HepG2 (cell line): ENCODE measurements at regions not wholly inside any gene's neighbourhood (a gene's known extent, or its start where the extent isn't known, plus 50 kb on each side); places are given as distances from the start of the nearest gene placed in this dataset.

Experiments
- ATAC-seq: fragments of 200-7000 bp; cut with Tn5 transposase; 3 replicates; pipeline ENCODE4 v1.9.1; 2020; ENCODE audit warnings: mild to moderate bottlenecking, moderate library complexity
- BruUV-seq: library from RNA; stranded (reverse); fragments of 400-500 nt; replicated peaks from 2 replicates; lab custom pipeline; 2021; lab: Mats Ljungman, UMichigan
- CTCF ChIA-PET: fragments of 300-600 bp; formaldehyde crosslinking; extraction: SDS; loops from one replicate; lab custom pipeline; 2021; ENCODE audit warnings: low total read pairs, inconsistent platforms, low intra/inter-chr PET ratio; lab: Yijun Ruan, JAX
- POLR2A ChIA-PET: fragments of 350-600 bp; sonication (Branson Sonifier 250); formaldehyde crosslinking; loops from one replicate; lab custom pipeline; 2020; ENCODE audit warnings: antibody characterized with exemption, inconsistent platforms; lab: Yijun Ruan, JAX
- DNase-seq: peaks from one replicate; pipeline ENCODE4 v3.0.0-alpha.2; 2015; ENCODE audit warnings: low spot score
- FAIRE-seq: peaks from 3 replicates; lab custom pipeline; 2011; peaks lifted over from hg19 to GRCh38; lab: Jason Lieb, UNC
- H2AFZ ChIP-seq: one replicate; pipeline ENCODE4 v1.6.1; 2011; ENCODE audit warnings: low read length, inconsistent platforms
- H3K27ac ChIP-seq: fragments of 300-600 bp; 3 replicates; pipeline ENCODE4 v1.8.0; 2011; ENCODE audit warnings: mixed run types, mild to moderate bottlenecking, mixed read lengths, low read length, inconsistent platforms; ENCODE audit not compliant: insufficient read depth; ENCODE audit errors: extremely low read length
- H3K27me3 ChIP-seq, 2 experiments: fragments of 200-600 bp in 1 of 2; 2 replicates in 1 of 2; 3 replicates in 1 of 2; pipeline versions ENCODE4 v1.6.0 to v1.8.0; 2011; ENCODE audit warnings: low read length in 2 of 2, mild to moderate bottlenecking in 2 of 2, moderate library complexity in 2 of 2, inconsistent platforms in 1 of 2; ENCODE audit not compliant: insufficient read depth in 2 of 2, control insufficient read depth in 1 of 2
- H3K36me3 ChIP-seq, 2 experiments: fragments of 200-600 bp in 1 of 2; replicated peaks in 1 of 2; 2 replicates in 1 of 2; 3 replicates in 1 of 2; pipeline versions ENCODE4 v1.5.1 to v1.8.0; 2011; ENCODE audit warnings: low read length in 2 of 2, inconsistent platforms in 1 of 2; ENCODE audit not compliant: insufficient read depth in 2 of 2, control insufficient read depth in 1 of 2
- H3K4me1 ChIP-seq: 2 replicates; pipeline ENCODE4 v1.5.1; 2012; ENCODE audit warnings: low read length, inconsistent platforms; ENCODE audit not compliant: insufficient read depth
- H3K4me2 ChIP-seq: 2 replicates; pipeline ENCODE4 v1.6.0; 2011; ENCODE audit warnings: low read depth, low read length, inconsistent platforms
- H3K4me3 ChIP-seq, 3 experiments: fragments of 200-600 bp in 1 of 3; sonication (generic), shearing (Covaris generic) in 1 of 3; replicated peaks in 1 of 3; 2 replicates each; pipeline ENCODE4 v1.5.1; 2011 to 2016; ENCODE audit warnings: low read length in 3 of 3, inconsistent platforms in 2 of 3, low read depth in 2 of 3, mild to moderate bottlenecking in 2 of 3, control low read depth in 1 of 3, mixed read lengths in 1 of 3; ENCODE audit not compliant: insufficient read depth in 1 of 3
- H3K79me2 ChIP-seq: one replicate; pipeline ENCODE4 v1.6.1; 2011; ENCODE audit warnings: low read length, inconsistent platforms; ENCODE audit not compliant: insufficient read depth
- H3K9ac ChIP-seq: 2 replicates; pipeline ENCODE4 v1.6.0; 2011; ENCODE audit warnings: mild to moderate bottlenecking, low read depth, low read length, inconsistent platforms; ENCODE audit not compliant: insufficient read depth
- H3K9me3 ChIP-seq: 2 replicates; pipeline ENCODE4 v1.5.1; 2012; ENCODE audit warnings: mild to moderate bottlenecking, low read length
- H4K20me1 ChIP-seq: 2 replicates; pipeline ENCODE4 v1.6.0; 2011; ENCODE audit warnings: inconsistent platforms, mild to moderate bottlenecking, low read length, moderate library complexity; ENCODE audit not compliant: insufficient read depth
- CEBPG ChIP-seq: IDR thresholded peaks from 2 replicates; pipeline ENCODE4 v1.6.1; 2016
- IRX3 ChIP-seq: sonication (generic); formaldehyde crosslinking; IDR thresholded peaks from 2 replicates; pipeline ENCODE4 v1.8.1; 2023; ENCODE audit warnings: mild to moderate bottlenecking, low read depth, missing genetic modification reagents, borderline replicate concordance
- JUND ChIP-seq: sonication (generic); formaldehyde crosslinking; IDR thresholded peaks from 2 replicates; pipeline ENCODE4 v1.8.0; 2022; ENCODE audit warnings: mild to moderate bottlenecking, missing genetic modification reagents
- KLF11 ChIP-seq: IDR thresholded peaks from 2 replicates; pipeline ENCODE4 v1.6.1; 2016; ENCODE audit warnings: missing compliant biosample characterization
- MIXL1 ChIP-seq: IDR thresholded peaks from 2 replicates; pipeline ENCODE4 v1.6.1; 2016
- NCOA1 ChIP-seq: sonication (generic); formaldehyde crosslinking; IDR thresholded peaks from 2 replicates; pipeline ENCODE4 v1.9.0; 2021; ENCODE audit warnings: missing genetic modification reagents
- NRL ChIP-seq: sonication (generic); formaldehyde crosslinking; IDR thresholded peaks from 2 replicates; pipeline ENCODE4 v1.5.0; 2020; ENCODE audit warnings: missing genetic modification reagents, mild to moderate bottlenecking, moderate library complexity, borderline replicate concordance
- PRDM10 ChIP-seq: sonication (generic); formaldehyde crosslinking; IDR thresholded peaks from 2 replicates; pipeline ENCODE4 v1.4.0; 2020; ENCODE audit warnings: low read depth, missing genetic modification reagents
- PRPF4 ChIP-seq: fragments of 200-400 bp; formaldehyde crosslinking; IDR thresholded peaks from 2 replicates; pipeline ENCODE4 v1.6.1; 2016; ENCODE audit warnings: low read length, low read depth; ENCODE audit not compliant: poor library complexity, severe bottlenecking
- RARA ChIP-seq: IDR thresholded peaks from 2 replicates; pipeline ENCODE4 v1.6.1; 2016; ENCODE audit warnings: missing genetic modification reagents, missing compliant biosample characterization
- RXRB ChIP-seq: IDR thresholded peaks from 2 replicates; pipeline ENCODE4 v1.6.1; 2016; ENCODE audit warnings: borderline replicate concordance, missing genetic modification reagents, missing compliant biosample characterization
- SPEN ChIP-seq: sonication (generic); formaldehyde crosslinking; IDR thresholded peaks from 2 replicates; pipeline ENCODE4 v1.5.1; 2020; ENCODE audit warnings: low read depth, mild to moderate bottlenecking, missing genetic modification reagents
- TP53 ChIP-seq: sonication (generic); formaldehyde crosslinking; conservative IDR thresholded peaks from 2 replicates; pipeline ENCODE4 v1.4.0; 2020; ENCODE audit warnings: missing genetic modification reagents
- ZBTB38 ChIP-seq: sonication (generic); formaldehyde crosslinking; IDR thresholded peaks from 2 replicates; pipeline ENCODE4 v1.5.1; 2020; ENCODE audit warnings: mild to moderate bottlenecking, missing genetic modification reagents
- ZMYM2 ChIP-seq: sonication (generic); formaldehyde crosslinking; IDR thresholded peaks from 2 replicates; pipeline ENCODE4 v1.8.0; 2022; ENCODE audit warnings: mild to moderate bottlenecking, missing genetic modification reagents
- ZNF232 ChIP-seq: sonication (generic); formaldehyde crosslinking; IDR thresholded peaks from 2 replicates; pipeline ENCODE4 v1.4.0; 2020; ENCODE audit warnings: missing genetic modification reagents, borderline replicate concordance
- ZNF430 ChIP-seq: sonication (generic); formaldehyde crosslinking; IDR thresholded peaks from 2 replicates; pipeline ENCODE4 v1.9.0; 2021; ENCODE audit warnings: mild to moderate bottlenecking, missing genetic modification reagents
- ZNF501 ChIP-seq: sonication (generic); formaldehyde crosslinking; IDR thresholded peaks from 2 replicates; pipeline ENCODE4 v1.5.1; 2020; ENCODE audit warnings: mild to moderate bottlenecking, moderate library complexity, missing genetic modification reagents
- ZNF589 ChIP-seq: sonication (generic); formaldehyde crosslinking; conservative IDR thresholded peaks from 2 replicates; pipeline ENCODE4 v1.8.0; 2022; ENCODE audit warnings: mild to moderate bottlenecking, moderate library complexity, missing genetic modification reagents
- ZNF891 ChIP-seq: sonication (generic); formaldehyde crosslinking; IDR thresholded peaks from 2 replicates; pipeline ENCODE4 v1.5.0; 2020; ENCODE audit warnings: mild to moderate bottlenecking, missing genetic modification reagents
- WGBS: methylation state at CpG from one replicate; pipeline ENCODE4 v1.1.6; 2017; ENCODE audit warnings: low lambda C conversion rate; 5-methylcytosine and 5-hydroxymethylcytosine counted together
- in situ Hi-C: cut with HindIII; loops from 2 replicates; pipeline ENCODE4 v1.10.0; 2017; ENCODE audit warnings: low pct_unique_long_range_greater_than_20kb; ENCODE audit not compliant: extremely low pct_ligation_motif_present
- intact Hi-C: fragments of 100-400 bp; cut with micrococcal nuclease; formaldehyde crosslinking; loops from one replicate; pipeline ENCODE4 v1.10.0; 2022; ENCODE audit not compliant: unreplicated experiment
- TF ChIP-seq, protein P1 (sequence below): sonication (generic); formaldehyde crosslinking; IDR thresholded peaks from 2 replicates; pipeline ENCODE4 v1.8.0; 2022; ENCODE audit warnings: mild to moderate bottlenecking, missing genetic modification reagents; ENCODE audit not compliant: insufficient replicate concordance

DNA sequence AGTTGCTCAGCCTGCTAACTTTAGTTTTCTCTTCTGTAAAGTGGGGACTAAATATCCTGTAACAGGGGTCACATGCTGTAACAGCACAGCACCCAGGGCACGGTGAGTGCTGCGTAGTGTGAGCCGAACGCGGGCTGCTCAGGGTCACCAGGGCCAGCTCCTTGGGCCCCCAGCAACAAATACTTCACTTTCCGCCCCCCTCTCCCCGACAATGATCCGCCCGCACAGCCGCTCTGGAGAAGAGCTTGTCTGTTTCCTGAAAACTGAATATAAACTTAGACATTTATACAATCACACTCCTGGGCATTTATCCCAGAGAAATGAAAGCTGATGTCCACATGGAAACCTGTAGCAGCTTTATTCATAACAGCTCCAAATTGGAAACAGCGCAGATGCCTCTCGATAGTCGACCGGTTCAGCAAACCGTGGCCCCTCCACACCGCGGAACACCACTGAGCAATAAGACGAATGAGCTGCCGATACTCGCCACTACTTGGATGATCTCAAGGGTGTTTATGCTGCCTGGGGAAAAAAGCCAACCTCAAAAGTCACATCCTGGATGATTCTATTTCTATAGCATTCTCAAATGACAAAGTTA lies 267.2 kb downstream of the PARN start:
- CTCF ChIA-PET, result no interaction called here
- Histone ChIP-seq H3K27me3 (0 out of 5 replicates have a peak, but pooled peaks cover 0 to 3% of the 10 kb centered on the region in 2 experiments), H3K79me2 (no peaks in the 10 kb centered on the region), H3K36me3 (no peaks in the 10 kb centered on the region), H4K20me1 (no peaks in the 10 kb centered on the region), H2AFZ (no peak overlapping the region), H3K4me2 (no peak overlapping the region), H3K4me1 (peaks cover 71% of the 10 kb centered on the region), H3K9me3 (no peaks in the 10 kb centered on the region), H3K27ac (no peak overlapping the region), H3K4me3 (no peak overlapping the region), H3K9ac (no peak overlapping the region)
- FAIRE-seq (no peak), ATAC-seq (no peak), DNase-seq (no peak)
- 92% methylated on average over 20 of the region's 20 CpGs for WGBS
- BruUV-seq, result no TSS peak
- POLR2A ChIA-PET, result interaction anchor here (0.9 kb wide), 1 partner anchor 139 kb away, joined by 3 read pairs; no protein-coding TSS in a partner anchor
- intact Hi-C loops, result loop anchor here (5.0 kb wide), 2 partner anchors 46 to 61 kb away; no protein-coding TSS in a partner anchor
- in situ Hi-C loops, result no loop called here
- TF ChIP-seq ZNF501 (CRISPR knock-in tag), result no peak
- peak; percentile 98 for TF ChIP-seq ZBTB38
- no peak for TF ChIP-seq PRDM10
- TF ChIP-seq ZNF589 (CRISPR knock-in tag), result no peak
- TF ChIP-seq ZNF891, result no peak
- TF ChIP-seq PRPF4, result peak; percentile 92
- no peak for TF ChIP-seq RARA (CRISPR knock-in tag)
- no peak for TF ChIP-seq RXRB (CRISPR knock-in tag)
- no peak for TF ChIP-seq ZNF232 (CRISPR knock-in tag)
- TF ChIP-seq JUND (CRISPR knock-in tag), result no peak
- no peak for TF ChIP-seq ZNF430 (CRISPR knock-in tag)
- TF ChIP-seq NCOA1 (CRISPR knock-in tag), result no peak
- TF ChIP-seq CEBPG (CRISPR knock-in tag), result no peak
- TF ChIP-seq SPEN, result 0 out of 2 replicates have a peak, but pooled peaks have one; percentile 9
- TF ChIP-seq MIXL1 (CRISPR knock-in tag), result no peak
- 0 out of 2 replicates have a peak, but pooled peaks have one; percentile 81 for TF ChIP-seq NRL (CRISPR knock-in tag)
- no peak for TF ChIP-seq ZMYM2 (CRISPR knock-in tag)
- no peak for TF ChIP-seq KLF11 (CRISPR knock-in tag)
- TF ChIP-seq, protein P1, sequence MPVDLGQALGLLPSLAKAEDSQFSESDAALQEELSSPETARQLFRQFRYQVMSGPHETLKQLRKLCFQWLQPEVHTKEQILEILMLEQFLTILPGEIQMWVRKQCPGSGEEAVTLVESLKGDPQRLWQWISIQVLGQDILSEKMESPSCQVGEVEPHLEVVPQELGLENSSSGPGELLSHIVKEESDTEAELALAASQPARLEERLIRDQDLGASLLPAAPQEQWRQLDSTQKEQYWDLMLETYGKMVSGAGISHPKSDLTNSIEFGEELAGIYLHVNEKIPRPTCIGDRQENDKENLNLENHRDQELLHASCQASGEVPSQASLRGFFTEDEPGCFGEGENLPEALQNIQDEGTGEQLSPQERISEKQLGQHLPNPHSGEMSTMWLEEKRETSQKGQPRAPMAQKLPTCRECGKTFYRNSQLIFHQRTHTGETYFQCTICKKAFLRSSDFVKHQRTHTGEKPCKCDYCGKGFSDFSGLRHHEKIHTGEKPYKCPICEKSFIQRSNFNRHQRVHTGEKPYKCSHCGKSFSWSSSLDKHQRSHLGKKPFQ (CRISPR knock-in tag), result no peak
- TF ChIP-seq TP53, result no peak
- no peak for TF ChIP-seq IRX3 (CRISPR knock-in tag)
